KOPT-K1 (cell line): ENCODE measurements at regions not wholly inside any gene's neighbourhood (a gene's known extent, or its start where the extent isn't known, plus 50 kb on each side); places are given as distances from the start of the nearest gene placed in this dataset.

Source experiments
- H3K27ac ChIP-seq: fragments of 200-600 bp; sonication (generic); 2 replicates; pipeline ENCODE4 v1.5.1; 2016; ENCODE audit warnings: antibody characterized with exemption, mild to moderate bottlenecking, low read depth, low read length; ENCODE audit not compliant: poor library complexity, severe bottlenecking
- H3K36me3 ChIP-seq: fragments of 200-600 bp; sonication (generic); 2 replicates; pipeline ENCODE4 v1.5.1; 2017; ENCODE audit warnings: antibody characterized with exemption, mild to moderate bottlenecking, low read length, moderate library complexity; ENCODE audit not compliant: insufficient read depth
- H3K9me3 ChIP-seq: fragments of 200-600 bp; sonication (generic); 2 replicates; pipeline ENCODE4 v1.5.1; 2017; ENCODE audit warnings: antibody characterized with exemption, low read length, mild to moderate bottlenecking; ENCODE audit not compliant: insufficient read depth, poor library complexity, severe bottlenecking

DNA sequence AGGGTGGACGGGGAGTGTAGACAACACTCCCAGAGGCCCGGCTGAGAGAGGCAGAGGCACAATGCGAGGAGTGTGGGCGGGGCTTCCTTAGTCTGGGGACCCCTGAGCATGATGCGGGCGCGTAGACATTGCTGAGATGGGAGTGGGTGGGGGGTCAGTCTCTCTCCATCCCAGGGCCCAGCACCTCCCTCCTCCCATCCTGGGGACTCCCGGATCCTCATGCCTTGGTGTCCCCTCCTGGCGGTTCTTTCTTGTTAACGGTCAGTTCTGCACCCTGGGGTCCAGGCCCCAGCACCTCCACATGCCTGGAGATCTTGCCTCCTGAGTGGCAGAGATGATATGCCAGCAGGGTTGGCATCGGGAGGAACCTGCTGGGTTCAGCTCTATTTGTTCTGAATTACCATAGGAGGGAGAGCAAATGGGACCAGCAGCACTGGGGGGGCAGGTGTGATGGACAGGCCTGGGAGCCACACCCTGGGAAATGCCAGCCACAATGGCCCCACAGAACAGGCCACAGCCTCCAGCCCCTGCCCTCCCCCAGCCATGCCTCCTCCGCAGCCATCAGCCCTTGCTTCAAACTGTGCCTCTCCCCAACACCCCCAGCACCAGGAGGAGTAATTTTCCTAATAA lies 55.7 kb downstream of the RTL6 start:
- no peaks in the 10 kb centered on the region for H3K36me3 ChIP-seq
- no peak overlapping the region for H3K27ac ChIP-seq
- H3K9me3 ChIP-seq = peaks cover 6% of the 10 kb centered on the region

DNA sequence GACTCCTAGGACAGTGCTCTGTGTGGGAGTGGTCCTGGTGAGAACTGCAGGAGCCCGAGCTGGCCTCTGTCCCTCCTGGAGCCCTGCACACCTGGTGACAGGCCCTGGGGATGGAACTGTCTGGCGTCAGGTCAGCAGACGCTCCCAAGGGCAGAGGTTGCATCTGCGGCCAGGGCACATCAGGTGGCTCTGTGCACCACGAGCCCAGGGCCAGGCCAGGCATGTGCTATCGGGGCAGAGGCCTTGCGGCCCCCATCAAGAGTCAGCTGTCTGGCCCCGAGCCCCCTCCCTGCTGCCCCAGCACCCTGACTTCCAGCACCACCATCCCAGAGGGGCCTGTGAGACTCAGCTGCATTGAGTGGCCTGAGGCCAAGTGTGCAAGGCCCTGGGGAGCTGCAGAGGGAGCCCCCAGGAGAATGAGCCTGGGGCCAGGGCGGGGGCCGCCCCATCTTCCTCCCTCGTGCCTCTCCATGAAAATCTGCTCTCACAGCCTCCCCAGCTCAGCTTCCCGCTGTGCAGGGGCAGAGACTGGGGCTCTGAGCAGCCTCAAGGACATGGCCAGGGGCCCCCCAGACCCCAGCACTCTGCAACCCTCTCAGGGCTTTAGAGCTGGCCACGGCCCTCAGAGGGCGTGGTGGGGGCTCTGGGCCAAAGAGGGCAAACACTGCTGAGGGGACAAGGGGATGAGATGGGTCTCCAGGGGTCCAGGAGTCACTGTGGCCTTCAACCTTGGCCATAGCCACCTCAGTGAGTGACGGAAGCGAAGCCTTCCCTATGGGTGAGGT lies 56.4 kb downstream of the RTL6 start:
- Histone ChIP-seq H3K36me3 (no peaks in the 10 kb centered on the region), H3K27ac (no peak overlapping the region), H3K9me3 (peaks cover 3% of the 10 kb centered on the region)

DNA sequence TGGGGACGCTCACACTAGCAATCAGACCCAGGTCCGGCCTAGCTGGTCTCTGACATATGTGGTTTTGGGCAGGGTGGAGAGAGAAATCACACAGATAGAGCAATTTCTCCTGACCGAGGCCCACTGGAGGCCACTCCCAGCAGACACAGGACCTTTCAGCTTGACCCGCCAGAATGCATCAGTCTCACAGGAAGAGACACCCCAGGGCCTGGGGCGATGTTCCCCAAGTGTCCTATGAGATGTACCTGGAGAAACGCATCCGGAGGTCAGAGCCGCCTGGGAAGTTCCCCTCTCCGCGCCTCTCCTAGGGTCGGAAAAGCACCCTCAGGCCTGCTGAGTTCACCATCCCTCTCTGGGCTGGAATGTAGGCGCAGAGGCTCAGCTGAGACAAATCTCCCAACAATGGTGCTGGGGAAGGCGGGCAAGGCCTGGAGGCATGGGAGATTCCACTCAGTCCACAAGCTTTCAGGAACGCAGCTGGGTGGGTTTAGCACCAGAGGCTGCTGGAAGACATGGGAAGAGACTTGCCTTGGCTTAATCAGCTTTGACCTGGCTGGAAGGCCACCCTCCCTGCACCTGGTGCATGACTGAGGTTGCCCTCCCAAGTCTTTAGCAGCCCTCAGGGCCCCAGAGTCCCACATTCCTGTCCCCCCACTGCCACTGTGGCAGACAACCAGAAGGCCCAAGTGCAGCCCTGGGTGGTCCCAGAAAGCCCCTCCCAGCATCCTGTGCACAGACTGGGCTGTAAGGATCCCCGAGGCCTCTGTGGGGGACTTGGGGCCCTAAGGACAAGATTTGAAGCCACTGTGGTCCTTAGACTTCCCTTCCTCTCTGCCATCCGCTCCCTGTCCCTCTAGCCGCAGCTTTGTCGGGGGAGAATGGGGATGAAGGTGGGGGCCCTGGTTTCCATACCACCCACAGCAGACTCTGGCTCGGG lies 57.5 kb downstream of the RTL6 start:
- H3K36me3 ChIP-seq = no peaks in the 10 kb centered on the region
- no peak overlapping the region for H3K27ac ChIP-seq
- no peaks in the 10 kb centered on the region for H3K9me3 ChIP-seq

DNA sequence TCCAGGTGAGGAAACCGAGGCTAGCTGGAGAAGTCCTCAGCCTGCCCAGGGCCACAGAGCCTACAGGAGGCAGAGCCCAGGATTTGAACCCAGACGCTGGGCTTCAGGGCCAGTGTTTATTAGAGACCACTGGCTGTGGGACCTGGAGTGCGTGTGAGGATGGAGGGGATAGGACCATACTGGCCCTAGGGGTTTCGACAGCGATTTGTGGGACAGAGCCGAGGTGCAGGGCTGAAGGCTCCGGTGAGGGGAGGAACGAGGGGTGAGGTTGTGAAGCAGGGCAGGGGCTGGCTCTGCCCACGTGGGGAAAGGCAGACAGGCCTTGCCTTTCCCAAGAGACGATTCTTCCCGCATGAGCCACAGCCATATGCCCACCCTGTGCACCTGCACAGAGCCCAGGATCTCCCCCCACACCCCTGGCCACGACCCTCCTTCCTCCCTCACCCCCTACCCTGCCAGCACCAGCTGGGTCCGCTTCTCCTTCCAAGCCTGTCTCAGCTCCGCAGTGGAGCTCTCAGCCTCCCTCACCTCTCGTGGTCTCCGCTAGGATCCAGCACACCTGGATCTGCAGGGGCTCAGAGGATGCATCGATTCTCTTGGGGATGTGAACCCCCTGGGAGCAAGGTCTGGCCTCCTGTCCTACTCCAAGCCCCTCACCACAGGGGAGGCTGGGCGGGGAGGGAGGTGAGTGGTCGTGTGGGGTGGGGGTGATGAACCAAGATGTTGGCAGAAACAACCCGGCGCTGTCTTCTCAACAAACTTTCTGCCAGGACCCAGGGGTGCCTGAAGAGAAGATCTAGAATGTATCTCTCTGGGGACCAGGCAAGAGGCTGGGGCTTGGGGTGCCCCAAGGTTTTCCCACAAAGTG lies 58.4 kb downstream of the RTL6 start:
- H3K27ac ChIP-seq = no peak overlapping the region
- H3K9me3 ChIP-seq = no peaks in the 10 kb centered on the region
- H3K36me3 ChIP-seq = no peaks in the 10 kb centered on the region

DNA sequence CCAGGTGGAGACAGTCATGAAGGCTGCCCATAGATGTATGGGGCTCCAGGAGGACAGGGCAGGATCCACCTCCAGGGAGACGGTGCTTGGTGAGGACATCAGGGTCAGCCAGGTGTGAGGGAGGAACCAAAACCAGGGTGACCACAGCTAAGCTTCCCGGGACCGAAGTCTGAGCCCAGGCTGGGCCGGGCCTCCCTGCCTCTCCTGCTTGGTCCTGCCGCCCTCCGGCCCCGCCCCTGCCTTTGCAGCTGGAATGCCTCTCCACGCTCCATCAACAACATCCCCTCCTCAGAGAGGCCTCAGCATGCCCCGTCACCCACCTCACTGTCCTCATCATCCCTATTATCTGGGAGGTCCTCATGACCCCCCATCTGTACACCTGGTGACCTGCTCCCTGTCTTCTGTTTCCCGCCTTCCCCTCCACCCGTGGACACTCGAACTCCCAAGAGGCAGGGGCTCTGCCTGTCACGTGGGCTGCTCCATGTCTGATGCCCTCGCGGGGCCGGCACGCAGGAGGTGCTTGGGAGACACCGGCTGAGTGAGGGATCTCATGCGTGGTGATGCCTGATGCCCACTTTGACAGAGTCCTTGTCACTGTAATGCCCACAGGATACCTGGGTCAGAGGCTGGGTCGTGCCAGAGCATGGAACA lies 59.4 kb downstream of the RTL6 start:
- no peaks in the 10 kb centered on the region for H3K9me3 ChIP-seq
- H3K36me3 ChIP-seq = no peaks in the 10 kb centered on the region
- H3K27ac ChIP-seq = no peak overlapping the region

DNA sequence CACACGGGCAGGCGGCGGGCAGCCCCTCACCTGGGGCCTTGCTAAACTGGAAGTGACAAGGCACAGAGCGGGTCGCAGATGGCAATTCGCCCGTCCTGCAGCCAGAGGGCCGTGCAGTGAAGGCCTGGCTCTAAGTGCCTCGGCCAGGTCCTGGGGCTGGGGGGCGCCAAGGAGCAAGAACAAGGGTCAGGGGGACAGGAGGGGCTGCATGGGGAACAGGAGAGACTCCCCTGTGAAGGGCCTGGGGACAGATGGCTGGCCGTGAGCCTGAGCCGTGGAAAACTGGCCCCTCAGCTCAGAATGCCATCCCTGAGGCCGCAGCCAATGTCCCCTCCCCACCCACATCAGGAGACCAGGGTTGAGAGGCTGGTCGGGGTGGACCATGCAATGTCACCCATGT lies 60.0 kb downstream of the RTL6 start:
- Histone ChIP-seq H3K27ac (no peak overlapping the region), H3K36me3 (no peaks in the 10 kb centered on the region), H3K9me3 (no peaks in the 10 kb centered on the region)

DNA sequence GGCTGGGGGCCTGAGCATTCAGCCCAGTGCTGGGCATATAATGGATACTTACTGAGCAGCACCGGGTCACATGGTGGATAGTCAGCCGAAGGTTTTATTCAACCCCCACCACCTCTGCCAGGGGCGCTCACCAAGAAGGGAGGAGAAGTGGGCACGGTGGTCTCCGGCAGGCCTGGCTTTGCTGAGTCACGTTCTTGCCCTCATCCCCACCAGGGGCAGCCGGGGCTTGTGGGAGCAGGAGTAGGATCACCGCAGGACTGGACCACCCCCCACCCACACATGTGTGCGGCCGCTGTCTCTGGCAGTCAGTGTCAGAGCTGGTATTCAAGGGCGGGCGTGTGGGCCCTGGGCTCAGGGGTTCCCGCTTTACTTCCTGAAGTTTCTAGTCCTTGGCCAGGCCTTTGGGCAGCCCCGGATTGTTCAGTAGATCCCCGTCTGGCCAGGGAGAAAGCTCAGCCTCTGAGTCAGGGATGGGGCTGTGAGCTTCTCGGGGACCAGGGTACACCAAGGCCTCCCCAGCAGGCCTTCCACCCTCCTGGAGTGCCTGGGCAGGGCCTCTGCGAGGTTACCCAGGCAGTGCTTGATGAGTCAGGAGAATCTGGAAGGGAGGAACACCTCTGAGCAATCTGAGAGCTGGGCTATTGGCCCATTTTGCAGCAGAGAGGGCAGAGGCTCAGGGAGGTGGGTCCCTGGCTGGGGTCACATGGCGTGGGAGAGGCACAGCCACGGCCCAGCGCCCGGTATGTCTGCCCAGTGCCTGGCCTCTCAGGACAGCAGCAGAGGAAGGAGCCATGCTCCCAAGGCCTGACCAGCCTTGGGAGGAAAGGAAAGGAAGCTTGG lies 60.6 kb downstream of the RTL6 start:
- no peaks in the 10 kb centered on the region for H3K9me3 ChIP-seq
- H3K36me3 ChIP-seq = no peaks in the 10 kb centered on the region
- H3K27ac ChIP-seq = peak overlapping the region; percentile 13

DNA sequence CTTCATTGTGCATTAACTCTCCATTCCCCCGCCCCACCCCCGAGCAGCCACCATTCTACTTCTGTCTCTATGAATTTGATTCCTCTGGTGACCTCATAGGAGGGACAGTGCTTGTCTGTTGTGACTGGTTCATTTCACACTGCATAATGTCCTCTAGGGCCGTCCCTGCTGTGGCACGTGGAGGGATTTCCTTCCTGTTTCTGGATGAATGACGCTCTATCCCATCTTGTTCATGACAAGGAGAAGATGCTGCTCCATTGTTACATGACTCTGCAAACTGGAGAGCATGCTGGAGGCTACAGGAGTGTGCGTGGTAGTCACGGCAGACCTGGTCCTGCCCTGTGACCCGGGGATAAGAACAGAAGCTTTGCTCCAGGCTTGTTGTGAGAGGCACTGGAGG lies 61.3 kb downstream of the RTL6 start:
- H3K36me3 ChIP-seq = no peaks in the 10 kb centered on the region
- H3K27ac ChIP-seq = no peak overlapping the region
- no peaks in the 10 kb centered on the region for H3K9me3 ChIP-seq

DNA sequence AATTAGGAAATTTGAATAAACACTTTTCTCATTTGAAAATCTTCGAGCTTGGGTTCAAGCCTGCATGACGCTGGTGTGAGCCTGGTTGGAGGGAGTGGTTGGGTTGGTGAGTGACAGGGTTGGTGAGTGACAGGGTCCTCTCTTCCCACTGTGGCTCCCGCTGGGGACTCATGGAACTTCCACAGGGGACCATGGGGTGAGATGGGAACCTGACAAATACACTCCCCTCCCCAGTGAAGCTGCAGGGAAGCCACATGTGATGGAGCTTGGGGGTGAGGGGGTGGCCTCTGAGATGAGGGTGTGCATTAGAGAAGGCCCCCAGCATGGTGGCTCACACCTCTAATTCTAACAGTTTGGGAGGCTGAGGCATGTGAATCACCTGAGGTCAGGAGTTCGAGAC lies 66.8 kb downstream of the RTL6 start:
- no peak overlapping the region for H3K27ac ChIP-seq
- H3K9me3 ChIP-seq = no peaks in the 10 kb centered on the region
- no peaks in the 10 kb centered on the region for H3K36me3 ChIP-seq

DNA sequence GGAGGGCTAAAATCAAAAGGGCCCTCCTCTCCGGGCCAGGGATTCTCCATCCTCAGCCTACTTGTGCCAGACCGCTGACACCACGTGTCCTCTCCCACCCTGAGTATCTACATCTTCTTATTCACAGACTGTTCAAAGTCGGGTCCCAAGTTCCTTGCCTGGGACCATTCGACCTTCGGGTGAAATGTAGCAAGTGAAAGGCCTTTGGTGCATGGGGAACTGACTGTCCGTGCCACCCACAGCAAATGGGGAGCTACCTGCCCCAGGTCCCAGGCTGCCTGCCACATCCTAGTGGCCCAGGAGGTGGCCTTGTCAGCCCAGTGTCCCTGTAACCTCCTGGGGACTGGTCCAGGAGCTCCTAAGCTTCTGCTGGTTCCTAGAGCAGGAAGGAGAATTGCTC lies 67.3 kb downstream of the RTL6 start:
- Histone ChIP-seq H3K27ac (no peak overlapping the region), H3K36me3 (no peaks in the 10 kb centered on the region), H3K9me3 (no peaks in the 10 kb centered on the region)

DNA sequence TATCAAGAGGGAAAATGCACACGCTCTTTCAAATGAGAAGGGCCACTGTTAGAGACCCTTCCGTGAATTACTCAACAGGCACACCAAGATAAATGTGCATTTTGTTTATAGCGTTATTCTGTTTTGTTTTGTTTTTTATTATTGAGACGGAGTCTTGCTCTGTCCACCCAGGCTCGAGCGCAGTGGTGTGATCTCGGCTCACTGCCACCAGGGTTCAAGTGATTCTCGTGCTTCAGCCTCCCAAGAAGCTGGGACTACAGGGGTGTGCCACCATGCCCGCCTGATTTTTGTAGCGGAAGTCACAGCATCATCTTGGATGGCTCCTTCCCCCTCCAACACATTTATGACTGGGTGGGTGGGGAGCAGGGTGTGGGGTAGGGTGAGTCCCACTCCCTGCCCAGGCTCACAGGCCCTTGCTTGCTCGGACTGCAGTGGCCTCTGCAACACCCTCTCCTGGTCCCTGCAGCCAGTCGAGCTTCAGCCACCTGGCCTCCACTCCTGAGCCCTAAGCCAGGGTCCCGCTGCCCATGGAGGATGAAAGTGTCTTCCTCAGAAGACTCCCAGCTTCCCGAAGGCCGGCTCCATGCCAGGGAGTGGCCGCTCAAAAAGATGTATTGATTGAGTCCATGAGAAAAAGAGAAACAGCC lies 68.0 kb downstream of the RTL6 start:
- no peaks in the 10 kb centered on the region for H3K36me3 ChIP-seq
- H3K27ac ChIP-seq = no peak overlapping the region
- H3K9me3 ChIP-seq = no peaks in the 10 kb centered on the region

DNA sequence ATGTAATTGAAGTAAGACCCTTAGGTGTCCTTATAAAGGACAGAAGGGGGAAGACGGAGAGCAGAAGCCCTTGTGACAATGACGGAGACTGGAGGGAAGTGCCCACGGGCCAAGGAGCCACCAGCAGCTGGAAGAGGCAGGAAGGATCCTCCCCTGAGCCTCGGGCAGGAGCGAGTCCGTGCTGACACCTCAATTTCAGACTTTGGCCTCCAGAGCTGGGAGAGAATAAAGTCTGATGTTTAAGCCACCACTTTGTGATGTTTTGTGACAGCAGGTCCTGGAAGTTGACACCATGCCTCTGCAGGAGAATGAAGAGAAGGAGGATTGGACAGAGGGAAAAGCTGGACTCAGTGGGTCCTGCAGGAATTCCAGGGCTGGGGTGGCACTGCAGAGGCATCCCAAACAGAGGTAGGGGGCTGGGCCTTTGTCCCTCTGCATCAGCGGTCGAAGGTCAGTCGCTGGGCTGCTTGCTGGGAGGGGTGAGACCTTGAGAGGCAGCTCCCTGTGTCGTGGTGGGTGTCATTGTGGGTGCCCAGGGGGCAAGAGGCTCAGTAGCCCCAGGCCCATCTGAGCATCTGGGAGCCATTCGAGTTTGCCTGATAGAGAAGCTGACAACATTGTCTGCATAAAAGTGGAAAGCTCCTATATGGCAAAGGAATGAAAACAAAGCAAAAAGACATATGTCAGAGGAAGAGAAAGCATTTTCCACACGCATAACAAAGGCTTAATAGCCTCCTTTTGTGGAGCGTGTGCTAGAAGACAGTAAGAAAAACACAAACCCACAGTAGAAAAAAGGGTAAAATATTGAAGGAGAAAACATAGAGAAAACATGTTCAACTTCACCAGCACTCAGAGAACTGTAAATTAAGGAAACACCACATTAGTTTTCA lies 68.8 kb downstream of the RTL6 start:
- no peak overlapping the region for H3K27ac ChIP-seq
- H3K9me3 ChIP-seq = no peaks in the 10 kb centered on the region
- H3K36me3 ChIP-seq = no peaks in the 10 kb centered on the region
